Loucy (cell line): ENCODE measurements at regions not wholly inside any gene's neighbourhood (a gene's known extent, or its start where the extent isn't known, plus 50 kb on each side); places are given as distances from the start of the nearest gene placed in this dataset.

Source experiments
- H2AFZ ChIP-seq: fragments of 200-600 bp; sonication (generic); 2 replicates; pipeline ENCODE4 v1.6.0; 2016; ENCODE audit warnings: antibody characterized with exemption, mild to moderate bottlenecking, low read length, moderate library complexity
- H3F3A ChIP-seq: fragments of 200-600 bp; 2 replicates; pipeline ENCODE4 v1.6.0; 2016; ENCODE audit warnings: antibody characterized with exemption, low read depth, mild to moderate bottlenecking
- H3K27me3 ChIP-seq: fragments of 200-600 bp; sonication (generic); 2 replicates; pipeline ENCODE4 v1.6.1; 2014; ENCODE audit warnings: low read length, mild to moderate bottlenecking; ENCODE audit not compliant: insufficient read depth, poor library complexity, severe bottlenecking
- H3K36me3 ChIP-seq: fragments of 200-600 bp; sonication (generic); 2 replicates; pipeline ENCODE4 v1.6.1; 2016; ENCODE audit warnings: low read length; ENCODE audit not compliant: insufficient read depth
- H3K4me1 ChIP-seq: fragments of 200-600 bp; sonication (generic); 2 replicates; pipeline ENCODE4 v1.5.1; 2014; ENCODE audit warnings: low read length, mild to moderate bottlenecking; ENCODE audit not compliant: insufficient read depth, poor library complexity, severe bottlenecking
- H3K4me2 ChIP-seq: fragments of 200-600 bp; sonication (generic); 2 replicates; pipeline ENCODE4 v1.6.0; 2014; ENCODE audit warnings: antibody characterized with exemption, low read length, low read depth, mild to moderate bottlenecking; ENCODE audit not compliant: poor library complexity, severe bottlenecking
- H3K4me3 ChIP-seq: fragments of 200-600 bp; sonication (generic); 2 replicates; pipeline ENCODE4 v1.5.1; 2014; ENCODE audit warnings: low read length, mild to moderate bottlenecking, mixed read lengths; ENCODE audit not compliant: poor library complexity, severe bottlenecking
- H3K79me2 ChIP-seq: fragments of 200-600 bp; sonication (generic); 2 replicates; pipeline ENCODE4 v1.6.1; 2014; ENCODE audit warnings: low read length; ENCODE audit not compliant: insufficient read depth
- H3K9ac ChIP-seq: fragments of 200-600 bp; sonication (generic); 2 replicates; pipeline ENCODE4 v1.6.0; 2014; ENCODE audit warnings: mild to moderate bottlenecking, low read depth, low read length, moderate library complexity; ENCODE audit not compliant: poor library complexity, severe bottlenecking
- H3K9me2 ChIP-seq: fragments of 200-600 bp; sonication (generic); replicated peaks from 2 replicates; pipeline ENCODE4 v1.6.1; 2016; ENCODE audit warnings: low read depth, low read length, mixed read lengths
- H3K9me3 ChIP-seq: fragments of 200-600 bp; sonication (generic); 2 replicates; pipeline ENCODE4 v1.6.1; 2014; ENCODE audit warnings: mild to moderate bottlenecking, antibody characterized with exemption, low read length, low read depth; ENCODE audit not compliant: insufficient read depth
- H4K20me1 ChIP-seq: fragments of 200-600 bp; sonication (generic); 2 replicates; pipeline ENCODE4 v1.6.0; 2014; ENCODE audit warnings: antibody characterized with exemption, low read length, mild to moderate bottlenecking; ENCODE audit not compliant: insufficient read depth, poor library complexity, severe bottlenecking
- CTCF ChIP-seq: fragments of 200-600 bp; sonication (generic); conservative IDR thresholded peaks from 2 replicates; pipeline ENCODE4 v1.5.1; 2014; ENCODE audit warnings: mild to moderate bottlenecking, antibody characterized with exemption, low read length
- EZH2phosphoT487 ChIP-seq: fragments of 200-600 bp; IDR thresholded peaks from 2 replicates; pipeline ENCODE4 v1.6.1; 2018; ENCODE audit warnings: antibody characterized with exemption, mild to moderate bottlenecking, moderate library complexity, borderline replicate concordance

- peaks cover 5% of the 10 kb centered on the region; the same call in 1 of the 2 replicates for H3K9me3 ChIP-seq
- H3K4me1 ChIP-seq = no peaks in the 10 kb centered on the region
- H3K4me3 ChIP-seq = no peak overlapping the region
- no peaks in the 10 kb centered on the region for H3K27me3 ChIP-seq
- H3F3A ChIP-seq = no peaks in the 10 kb centered on the region
- H3K9me2 ChIP-seq = no peaks in the 10 kb centered on the region
- no peak overlapping the region for H3K9ac ChIP-seq
- no peak overlapping the region for H2AFZ ChIP-seq
- no peaks in the 10 kb centered on the region for H3K79me2 ChIP-seq
- no peak for TF ChIP-seq CTCF
- no peak for TF ChIP-seq EZH2phosphoT487
- H3K4me2 ChIP-seq = no peak overlapping the region
- H3K36me3 ChIP-seq = no peaks in the 10 kb centered on the region
- H4K20me1 ChIP-seq = no peaks in the 10 kb centered on the region
These were observed 205.9 kb downstream of the MAP2K6 start for GRCh38 chr17:69620363-69620762.

- TF ChIP-seq CTCF (no peak), EZH2phosphoT487 (no peak)
- no peaks in the 10 kb centered on the region for H3K27me3 ChIP-seq
- H3K4me2 ChIP-seq = no peak overlapping the region
These were observed 211.0 kb downstream of the MAP2K6 start for GRCh38 chr17:69625474-69625873.

GRCh38 chr17:69630056-69630635 lies 215.6 kb downstream of the MAP2K6 start:
- Histone ChIP-seq H3F3A (no peaks in the 10 kb centered on the region), H3K4me1 (no peaks in the 10 kb centered on the region), H3K4me2 (no peak overlapping the region), H3K36me3 (no peaks in the 10 kb centered on the region), H3K9me2 (no peaks in the 10 kb centered on the region), H3K79me2 (no peaks in the 10 kb centered on the region), H3K9ac (no peak overlapping the region), H3K4me3 (no peak overlapping the region), H4K20me1 (no peaks in the 10 kb centered on the region), H2AFZ (no peak overlapping the region), H3K9me3 (no peaks in the 10 kb centered on the region; the same call in 1 of the 2 replicates), H3K27me3 (no peaks in the 10 kb centered on the region)
- TF ChIP-seq CTCF = no peak
- no peak for TF ChIP-seq EZH2phosphoT487

More at GRCh38 chr17:69625474-69625873, 211.0 kb downstream of the MAP2K6 start:
- Histone ChIP-seq H3K9me3 (peaks cover 5% of the 10 kb centered on the region; the same call in 1 of the 2 replicates), H3K9me2 (no peaks in the 10 kb centered on the region), H3K36me3 (no peaks in the 10 kb centered on the region), H3K4me3 (no peak overlapping the region), H3K79me2 (no peaks in the 10 kb centered on the region), H3F3A (no peaks in the 10 kb centered on the region), H4K20me1 (no peaks in the 10 kb centered on the region), H3K4me1 (no peaks in the 10 kb centered on the region), H2AFZ (no peak overlapping the region), H3K9ac (no peak overlapping the region)
